ENCODE measurements at regions not wholly inside any gene's neighbourhood (a gene's known extent, or its start where the extent isn't known, plus 50 kb on each side); places are given as distances from the start of the nearest gene placed in this dataset.

- TF ChIP-seq CTCF (IDR thresholded peaks at IDR 0.05) (no peak), POLR2A (IDR thresholded peaks at IDR 0.05) (no peak)
Observed at GRCh38 chr14:42554091-42554490, 947.4 kb downstream of the LRFN5 start.

Data from lower leg skin (tissue), 3 donors.